ENCODE measurements at regions not wholly inside any gene's neighbourhood (a gene's known extent, or its start where the extent isn't known, plus 50 kb on each side); places are given as distances from the start of the nearest gene placed in this dataset.

DNA sequence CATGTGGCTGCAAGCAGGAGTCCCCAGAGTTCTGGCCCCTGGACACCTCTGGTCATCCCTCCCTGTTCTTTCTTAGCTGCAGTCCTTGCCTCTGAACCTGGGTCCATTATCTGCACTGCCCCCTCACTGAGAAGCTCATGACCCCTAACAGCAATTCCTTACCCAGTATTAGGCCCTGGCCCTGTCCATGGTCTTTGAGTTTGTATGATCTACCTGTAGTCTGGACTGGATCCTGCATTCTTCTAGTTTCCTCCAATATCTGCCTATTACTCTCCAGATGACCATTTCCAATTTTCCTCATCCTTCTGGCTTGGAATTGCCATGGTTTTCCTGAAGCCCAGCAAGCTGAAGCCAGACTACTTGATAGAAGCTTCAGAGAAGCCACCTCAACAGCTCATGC lies 302.4 kb upstream of the HS6ST1 start:
- DNase-seq (no peak), ATAC-seq (ENCODE audit: poor library complexity) (no peak)
- H3K36me3 Mint-ChIP-seq (ENCODE audit: low read depth): no peaks in the 10 kb centered on the region
- H3K27ac Mint-ChIP-seq: no peak overlapping the region
- no peaks in the 10 kb centered on the region for H3K4me1 ChIP-seq (ENCODE audit: insufficient read depth, low read length)
- no peaks in the 10 kb centered on the region for H3K9me3 Mint-ChIP-seq
- H3K4me1 Mint-ChIP-seq (ENCODE audit: low read depth): peaks cover 6% of the 10 kb centered on the region
- H3K27me3 ChIP-seq (ENCODE audit: control insufficient read depth in 1 of 2, insufficient read depth in 2 of 2, low read length in 2 of 2): no peaks in the 10 kb centered on the region
- ChIA-PET CTCF (no interaction called here), POLR2A (no interaction called here)
- H3K36me3 ChIP-seq (ENCODE audit: insufficient read depth, low read length): no peaks in the 10 kb centered on the region
- H3K4me3 Mint-ChIP-seq: no peak overlapping the region
- TF ChIP-seq, protein P1, sequence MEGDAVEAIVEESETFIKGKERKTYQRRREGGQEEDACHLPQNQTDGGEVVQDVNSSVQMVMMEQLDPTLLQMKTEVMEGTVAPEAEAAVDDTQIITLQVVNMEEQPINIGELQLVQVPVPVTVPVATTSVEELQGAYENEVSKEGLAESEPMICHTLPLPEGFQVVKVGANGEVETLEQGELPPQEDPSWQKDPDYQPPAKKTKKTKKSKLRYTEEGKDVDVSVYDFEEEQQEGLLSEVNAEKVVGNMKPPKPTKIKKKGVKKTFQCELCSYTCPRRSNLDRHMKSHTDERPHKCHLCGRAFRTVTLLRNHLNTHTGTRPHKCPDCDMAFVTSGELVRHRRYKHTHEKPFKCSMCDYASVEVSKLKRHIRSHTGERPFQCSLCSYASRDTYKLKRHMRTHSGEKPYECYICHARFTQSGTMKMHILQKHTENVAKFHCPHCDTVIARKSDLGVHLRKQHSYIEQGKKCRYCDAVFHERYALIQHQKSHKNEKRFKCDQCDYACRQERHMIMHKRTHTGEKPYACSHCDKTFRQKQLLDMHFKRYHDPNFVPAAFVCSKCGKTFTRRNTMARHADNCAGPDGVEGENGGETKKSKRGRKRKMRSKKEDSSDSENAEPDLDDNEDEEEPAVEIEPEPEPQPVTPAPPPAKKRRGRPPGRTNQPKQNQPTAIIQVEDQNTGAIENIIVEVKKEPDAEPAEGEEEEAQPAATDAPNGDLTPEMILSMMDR (IDR thresholded peaks at IDR 0.05): no peak
- intact Hi-C loops (cut with DNase I, micrococcal nuclease): no loop called here
- no peak overlapping the region for H3K4me3 ChIP-seq (ENCODE audit: low read length)
- peaks cover 0 to 9% of the 10 kb centered on the region in 2 experiments for H3K9me3 ChIP-seq (ENCODE audit: control insufficient read depth in 1 of 2, insufficient read depth in 1 of 2, low read length in 2 of 2)
- H3K27me3 Mint-ChIP-seq: no peaks in the 10 kb centered on the region
- H3K27ac ChIP-seq (ENCODE audit: low read depth in 1 of 2, low read length in 2 of 2): no peak overlapping the region

DNA sequence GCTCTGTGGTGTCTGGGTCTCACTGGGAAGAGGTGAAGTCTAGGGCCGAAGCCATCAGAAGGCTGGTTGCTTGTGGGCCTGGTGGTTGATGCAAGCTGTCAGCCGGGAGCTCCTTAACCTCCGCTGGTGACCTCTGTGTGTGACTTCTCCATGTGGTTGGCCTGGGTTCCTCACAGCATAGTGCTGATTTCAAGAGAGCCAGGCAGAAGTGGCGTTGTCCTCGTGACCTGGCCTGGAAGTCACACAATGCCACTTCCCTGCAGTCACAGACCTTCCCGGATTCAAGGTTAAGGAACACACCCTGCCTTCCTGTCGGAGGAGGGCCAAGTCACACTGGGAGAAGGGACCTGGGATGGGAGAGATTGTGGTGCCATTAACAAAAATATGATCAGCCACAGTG lies 303.7 kb upstream of the HS6ST1 start:
- Histone ChIP-seq H3K4me3 (ENCODE audit: low read length) (no peak overlapping the region), H3K27ac (ENCODE audit: low read depth in 1 of 2, low read length in 2 of 2) (no peak overlapping the region), H3K9me3 (ENCODE audit: control insufficient read depth in 1 of 2, insufficient read depth in 1 of 2, low read length in 2 of 2) (peaks cover 0 to 9% of the 10 kb centered on the region in 2 experiments), H3K4me1 (ENCODE audit: insufficient read depth, low read length) (no peaks in the 10 kb centered on the region), H3K27me3 (ENCODE audit: control insufficient read depth in 1 of 2, insufficient read depth in 2 of 2, low read length in 2 of 2) (no peaks in the 10 kb centered on the region), H3K36me3 (ENCODE audit: insufficient read depth, low read length) (no peaks in the 10 kb centered on the region)
- DNase-seq (peak in 3 of 14 experiments; percentile 16 to 29 (median 24)), ATAC-seq (ENCODE audit: poor library complexity) (no peak)
- TF ChIP-seq, protein P1 (IDR thresholded peaks at IDR 0.05): no peak
- intact Hi-C loops (cut with DNase I, micrococcal nuclease): no loop called here
- H3K9me3 Mint-ChIP-seq: no peaks in the 10 kb centered on the region
- H3K27ac Mint-ChIP-seq: no peak overlapping the region
- H3K36me3 Mint-ChIP-seq (ENCODE audit: low read depth): no peaks in the 10 kb centered on the region
- no peaks in the 10 kb centered on the region for H3K27me3 Mint-ChIP-seq
- H3K4me3 Mint-ChIP-seq: no peak overlapping the region
- ChIA-PET CTCF (no interaction called here), POLR2A (no interaction called here)
- peaks cover 6% of the 10 kb centered on the region for H3K4me1 Mint-ChIP-seq (ENCODE audit: low read depth)

DNA sequence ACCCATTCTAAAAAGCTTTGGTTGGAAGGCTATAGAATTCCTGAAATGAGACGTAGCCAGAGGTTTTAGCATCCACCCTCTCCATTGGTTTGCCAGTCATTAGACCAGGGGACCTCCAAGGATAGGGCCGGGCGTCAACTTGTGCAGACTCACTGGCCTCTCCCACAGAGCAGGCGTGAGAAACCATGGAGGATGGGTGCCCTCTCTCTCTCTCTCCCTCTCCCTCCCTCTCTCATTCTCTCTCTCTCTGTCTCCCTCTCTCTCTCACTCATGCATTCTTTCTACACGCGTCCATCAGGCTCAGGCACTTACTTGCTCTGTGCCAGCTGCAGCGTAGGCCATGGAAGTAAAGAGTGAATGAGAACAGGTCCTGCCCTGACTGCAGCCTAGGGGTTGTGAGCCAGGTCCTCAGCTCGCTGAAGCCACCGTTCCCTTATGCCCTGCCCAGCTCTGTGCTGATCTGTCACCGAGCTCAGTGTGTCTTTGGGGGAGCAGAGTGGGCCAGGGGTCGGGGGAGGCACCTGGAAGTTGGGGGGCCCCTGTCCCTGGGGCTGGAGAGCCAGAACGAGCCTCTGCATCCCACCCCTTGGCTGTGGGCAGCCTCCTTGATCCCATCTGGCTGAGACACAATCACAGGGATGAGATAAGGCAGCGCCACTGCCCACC lies 304.4 kb upstream of the HS6ST1 start:
- intact Hi-C loops (cut with DNase I, micrococcal nuclease): no loop called here
- DNase-seq (no peak), ATAC-seq (ENCODE audit: poor library complexity) (no peak)
- Mint-ChIP-seq H3K4me3 (no peak overlapping the region), H3K36me3 (ENCODE audit: low read depth) (no peaks in the 10 kb centered on the region), H3K27me3 (no peaks in the 10 kb centered on the region), H3K4me1 (ENCODE audit: low read depth) (peaks cover 6% of the 10 kb centered on the region), H3K27ac (no peak overlapping the region), H3K9me3 (no peaks in the 10 kb centered on the region)
- POLR2A ChIA-PET: no interaction called here
- Histone ChIP-seq H3K9me3 (ENCODE audit: control insufficient read depth in 1 of 2, insufficient read depth in 1 of 2, low read length in 2 of 2) (peaks cover 0 to 9% of the 10 kb centered on the region in 2 experiments), H3K4me3 (ENCODE audit: low read length) (no peak overlapping the region), H3K4me1 (ENCODE audit: insufficient read depth, low read length) (no peaks in the 10 kb centered on the region), H3K27ac (ENCODE audit: low read depth in 1 of 2, low read length in 2 of 2) (no peak overlapping the region), H3K27me3 (ENCODE audit: control insufficient read depth in 1 of 2, insufficient read depth in 2 of 2, low read length in 2 of 2) (no peaks in the 10 kb centered on the region), H3K36me3 (ENCODE audit: insufficient read depth, low read length) (no peaks in the 10 kb centered on the region)
- TF ChIP-seq, protein P1 (IDR thresholded peaks at IDR 0.05): no peak
- CTCF ChIA-PET: no interaction called here

Measured in CD4-positive, alpha-beta T cell (primary cell).